HEK293 (cell line): ENCODE measurements at regions not wholly inside any gene's neighbourhood (a gene's known extent, or its start where the extent isn't known, plus 50 kb on each side); places are given as distances from the start of the nearest gene placed in this dataset.
A peak's percentile ranks its signal among the peaks of the same experiment; 100 is the strongest.
"Not testable (repeated sequence)": the region's sequence is repeated elsewhere in the genome, so short reads cannot be mapped to it uniquely, and the experiment has no call there.

Experiments used
- CTCF ChIA-PET: fragments of 350-600 bp; formaldehyde crosslinking; extraction: SDS; loops from one replicate; lab custom pipeline; 2021; ENCODE audit warnings: antibody characterized with exemption; lab: Yijun Ruan, JAX
- POLR2A ChIA-PET: fragments of 300-600 bp; formaldehyde crosslinking; extraction: SDS; loops from one replicate; lab custom pipeline; 2020; ENCODE audit warnings: antibody characterized with exemption, inconsistent platforms; lab: Yijun Ruan, JAX
- H3K27ac ChIP-seq: fragments of 200-500 bp; sonication (Bioruptor generic); 2 replicates; pipeline ENCODE4 v1.5.1; 2014; ENCODE audit warnings: low read depth, low read length, control low read depth, inconsistent platforms; ENCODE audit errors: extremely low read depth
- H3K36me3 ChIP-seq, 2 experiments: fragments of 200-500 bp in 1 of 2; sonication (Bioruptor generic) in 1 of 2; 1 replicate in 1 of 2; 2 replicates in 1 of 2; pipeline ENCODE4 v1.5.1; 2014 to 2017; ENCODE audit warnings: inconsistent platforms in 2 of 2, low read length in 2 of 2; ENCODE audit not compliant: control insufficient read depth in 2 of 2, insufficient read depth in 1 of 2
- H3K4me1 ChIP-seq: fragments of 200-500 bp; sonication (Bioruptor generic); 2 replicates; pipeline ENCODE4 v1.5.1; 2014; ENCODE audit warnings: mild to moderate bottlenecking, low read length, inconsistent platforms; ENCODE audit not compliant: control insufficient read depth, insufficient read depth
- H3K4me3 ChIP-seq: 2 replicates; pipeline ENCODE4 v1.5.1; 2011; ENCODE audit warnings: low read depth, mild to moderate bottlenecking, control low read depth, low read length, moderate library complexity
- H3K9me3 ChIP-seq: fragments of 200-500 bp; sonication (Bioruptor generic); 2 replicates; pipeline ENCODE4 v1.5.1; 2014; ENCODE audit warnings: low read depth, low read length, inconsistent platforms; ENCODE audit not compliant: control insufficient read depth, insufficient read depth
- FEZF1 ChIP-seq: fragments of 450-650 bp; formaldehyde crosslinking; IDR thresholded peaks from 2 replicates; pipeline ENCODE4 v1.5.1; 2016; ENCODE audit warnings: missing biosample characterization, missing genetic modification characterization
- HOXC10 ChIP-seq: sonication (generic); formaldehyde crosslinking; IDR thresholded peaks from 2 replicates; pipeline ENCODE4 v1.8.1; 2023; ENCODE audit warnings: mild to moderate bottlenecking, missing genetic modification reagents
- IKZF3 ChIP-seq: fragments of 450-650 bp; IDR thresholded peaks from 2 replicates; pipeline ENCODE4 v1.5.0; 2018; ENCODE audit warnings: missing biosample characterization, mild to moderate bottlenecking, missing genetic modification characterization, moderate library complexity
- KLF10 ChIP-seq: fragments of 450-650 bp; IDR thresholded peaks from 2 replicates; pipeline ENCODE4 v1.5.1; 2018; ENCODE audit warnings: missing biosample characterization, mild to moderate bottlenecking, missing genetic modification characterization
- KLF16 ChIP-seq: fragments of 450-650 bp; formaldehyde crosslinking; IDR thresholded peaks from 2 replicates; pipeline ENCODE4 v1.5.1; 2017; ENCODE audit warnings: missing biosample characterization, missing genetic modification characterization
- KLF7 ChIP-seq: fragments of 450-650 bp; formaldehyde crosslinking; IDR thresholded peaks from 2 replicates; pipeline ENCODE4 v1.5.1; 2016; ENCODE audit warnings: missing biosample characterization, missing genetic modification characterization, borderline replicate concordance
- REPIN1 ChIP-seq: fragments of 450-650 bp; formaldehyde crosslinking; IDR thresholded peaks from 2 replicates; pipeline ENCODE4 v1.5.1; 2017; ENCODE audit warnings: missing biosample characterization, missing genetic modification characterization, low read depth
- ZNF146 ChIP-seq: fragments of 450-650 bp; formaldehyde crosslinking; IDR thresholded peaks from 2 replicates; pipeline ENCODE4 v1.5.1; 2016; ENCODE audit warnings: missing biosample characterization, missing genetic modification characterization
- ZNF175 ChIP-seq: fragments of 450-650 bp; formaldehyde crosslinking; IDR thresholded peaks from 2 replicates; pipeline ENCODE4 v1.5.1; 2016; ENCODE audit warnings: missing biosample characterization, missing genetic modification characterization
- ZNF2 ChIP-seq: fragments of 450-650 bp; formaldehyde crosslinking; IDR thresholded peaks from 2 replicates; pipeline ENCODE4 v1.5.1; 2016; ENCODE audit warnings: missing biosample characterization, missing genetic modification characterization
- ZNF266 ChIP-seq: fragments of 450-650 bp; formaldehyde crosslinking; IDR thresholded peaks from 2 replicates; pipeline ENCODE4 v1.5.1; 2016; ENCODE audit warnings: missing biosample characterization, missing genetic modification characterization, low read depth
- ZNF280D ChIP-seq: fragments of 450-650 bp; formaldehyde crosslinking; IDR thresholded peaks from 2 replicates; pipeline ENCODE4 v1.5.1; 2016; ENCODE audit warnings: missing biosample characterization, missing genetic modification characterization
- ZNF302 ChIP-seq: fragments of 450-650 bp; formaldehyde crosslinking; IDR thresholded peaks from 2 replicates; pipeline ENCODE4 v1.5.1; 2016; ENCODE audit warnings: missing biosample characterization, missing genetic modification characterization, low read depth
- ZNF449 ChIP-seq: fragments of 450-650 bp; formaldehyde crosslinking; IDR thresholded peaks from 2 replicates; pipeline ENCODE4 v1.5.1; 2017; ENCODE audit warnings: missing biosample characterization, mild to moderate bottlenecking, missing genetic modification characterization, moderate library complexity
- ZNF544 ChIP-seq: fragments of 450-650 bp; formaldehyde crosslinking; IDR thresholded peaks from 2 replicates; pipeline ENCODE4 v1.5.0; 2017; ENCODE audit warnings: missing biosample characterization, missing genetic modification characterization
- ZNF555 ChIP-seq: fragments of 450-650 bp; formaldehyde crosslinking; conservative IDR thresholded peaks from 2 replicates; pipeline ENCODE4 v1.5.1; 2017; ENCODE audit warnings: missing biosample characterization, mild to moderate bottlenecking, missing genetic modification characterization, inconsistent platforms
- ZNF610 ChIP-seq: fragments of 450-650 bp; formaldehyde crosslinking; IDR thresholded peaks from 2 replicates; pipeline ENCODE4 v1.5.1; 2016; ENCODE audit warnings: missing biosample characterization, missing genetic modification characterization, borderline replicate concordance
- ZNF837 ChIP-seq: fragments of 450-650 bp; formaldehyde crosslinking; IDR thresholded peaks from 2 replicates; pipeline ENCODE4 v1.5.1; 2016; ENCODE audit warnings: missing biosample characterization, missing genetic modification characterization
- ZSCAN30 ChIP-seq: fragments of 450-650 bp; IDR thresholded peaks from 2 replicates; pipeline ENCODE4 v1.5.1; 2018; ENCODE audit warnings: missing biosample characterization, mild to moderate bottlenecking, missing genetic modification characterization, moderate library complexity
- TF ChIP-seq, protein P1 (sequence below): fragments of 450-650 bp; formaldehyde crosslinking; IDR thresholded peaks from 2 replicates; pipeline ENCODE4 v1.5.1; 2016; ENCODE audit warnings: missing biosample characterization, missing genetic modification characterization

DNA sequence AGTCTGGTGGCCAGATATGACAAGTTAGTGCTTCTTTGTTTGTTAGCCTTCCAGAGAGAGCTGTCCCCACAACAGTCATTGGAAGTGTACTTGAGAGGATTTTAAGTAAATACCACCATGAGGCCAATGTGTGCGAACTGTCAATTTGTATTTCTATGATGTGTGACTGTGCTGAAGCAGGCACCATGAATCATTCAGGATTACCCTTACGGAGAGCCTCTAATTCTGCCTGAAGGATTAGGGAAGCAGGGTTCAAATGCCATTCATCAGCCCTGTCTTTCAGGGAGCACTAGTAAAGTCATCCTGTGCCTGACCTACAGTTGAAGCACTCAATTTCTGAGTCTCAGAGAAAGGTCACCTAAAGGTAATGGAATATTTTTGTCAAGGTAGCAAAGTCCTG lies 109.3 kb downstream of the GATA3 start:
- CTCF ChIA-PET = interaction anchor here (0.5 kb wide), 1 partner anchor 638 kb away, joined by 3 read pairs; no protein-coding TSS in a partner anchor
- TF ChIP-seq ZNF146 = no peak
- Histone ChIP-seq H3K4me1 (peaks cover under 1% of the 10 kb centered on the region; the same call in 1 of the 2 replicates), H3K9me3 (no peaks in the 10 kb centered on the region; the same call in 1 of the 2 replicates), H3K36me3 (no peaks in the 10 kb centered on the region), H3K4me3 (no peak overlapping the region), H3K27ac (no peak overlapping the region)
- POLR2A ChIA-PET = no interaction called here

GRCh38 chr10:8164640-8165039 lies 110.2 kb downstream of the GATA3 start:
- H3K9me3 ChIP-seq, H3K36me3 ChIP-seq, H3K4me3 ChIP-seq, H3K27ac ChIP-seq, CTCF ChIA-PET, H3K4me1 ChIP-seq, POLR2A ChIA-PET: not testable (repeated sequence)
- TF ChIP-seq, protein P1, sequence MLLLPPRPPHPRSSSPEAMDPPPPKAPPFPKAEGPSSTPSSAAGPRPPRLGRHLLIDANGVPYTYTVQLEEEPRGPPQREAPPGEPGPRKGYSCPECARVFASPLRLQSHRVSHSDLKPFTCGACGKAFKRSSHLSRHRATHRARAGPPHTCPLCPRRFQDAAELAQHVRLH (tag by site-specific recombination) = peak; percentile 77
- TF ChIP-seq ZNF280D (tag by site-specific recombination) (0 out of 2 replicates have a peak, but pooled peaks have one; percentile 65), ZNF146 (peak; percentile 87)

- ChIA-PET POLR2A (no interaction called here), CTCF (no interaction called here)
- TF ChIP-seq IKZF3 (tag by site-specific recombination) (no peak), ZNF175 (tag by site-specific recombination) (no peak), ZSCAN30 (tag by site-specific recombination) (no peak), ZNF266 (no peak), ZNF302 (tag by site-specific recombination) (no peak), ZNF610 (tag by site-specific recombination) (0 out of 2 replicates have a peak, but pooled peaks have one; percentile 45), ZNF2 (no peak), REPIN1 (tag by site-specific recombination) (no peak), KLF10 (tag by site-specific recombination) (no peak), ZNF449 (tag by site-specific recombination) (no peak), ZNF555 (tag by site-specific recombination) (no peak), KLF7 (tag by site-specific recombination) (no peak), ZNF544 (no peak), KLF16 (tag by site-specific recombination) (0 out of 2 replicates have a peak, but pooled peaks have one; percentile 16), HOXC10 (CRISPR knock-in tag) (no peak), FEZF1 (tag by site-specific recombination) (no peak), ZNF837 (tag by site-specific recombination) (no peak)
- TF ChIP-seq, all 188 proteins: peak for 2
- Histone ChIP-seq H3K27ac (no peak overlapping the region), H3K9me3 (no peaks in the 10 kb centered on the region; the same call in 1 of the 2 replicates), H3K4me3 (no peak overlapping the region), H3K36me3 (no peaks in the 10 kb centered on the region), H3K4me1 (no peaks in the 10 kb centered on the region)
Measured at GRCh38 chr10:8168836-8169235, 114.3 kb downstream of the GATA3 start.
